COLO668 (cell line): ENCODE measurements at regions not wholly inside any gene's neighbourhood (a gene's known extent, or its start where the extent isn't known, plus 50 kb on each side); places are given as distances from the start of the nearest gene placed in this dataset.

Experiments
- DNase-seq: peaks from one replicate; lab custom pipeline; 2025; ENCODE audit not compliant: unreplicated experiment; lab: John Stamatoyannopoulos, UW

- DNase-seq = no peak
Measured at GRCh38 chr9:126235336-126236243, 91.0 kb upstream of the MVB12B start.

- DNase-seq = no peak
Measured at GRCh38 chr9:126236273-126236672, 90.4 kb upstream of the MVB12B start.

GRCh38 chr9:126238415-126238814, 88.2 kb upstream of the MVB12B start:
- DNase-seq = no peak

GRCh38 chr9:126239515-126239914, 87.1 kb upstream of the MVB12B start:
- DNase-seq = no peak

GRCh38 chr9:126240835-126241234, 85.8 kb upstream of the MVB12B start:
- DNase-seq = no peak

- DNase-seq = no peak
Measured at GRCh38 chr9:126248680-126249079, 77.9 kb upstream of the MVB12B start.

GRCh38 chr9:126261584-126262356, 64.9 kb upstream of the MVB12B start:
- no peak for DNase-seq

DNA sequence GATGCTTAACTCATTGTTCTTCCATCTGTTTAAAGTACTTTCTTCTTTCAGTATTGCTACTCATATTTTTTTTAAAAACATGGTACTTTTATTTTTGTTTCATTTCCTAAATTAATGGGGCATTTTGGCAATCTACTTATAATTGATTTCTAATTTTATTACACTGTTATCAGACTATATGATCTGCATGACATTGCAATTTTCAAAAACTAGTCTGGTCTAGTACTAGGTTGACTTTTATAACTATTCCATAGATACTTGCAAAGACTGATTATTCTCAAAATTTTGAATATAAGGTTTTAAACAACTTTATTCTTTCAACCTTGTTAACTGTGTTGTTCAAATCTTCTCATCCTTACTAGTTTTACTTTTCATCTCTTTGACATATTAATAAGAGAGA, 63.9 kb upstream of the MVB12B start:
- DNase-seq = no peak

- no peak for DNase-seq
Measured at GRCh38 chr9:126270556-126270955, 56.1 kb upstream of the MVB12B start.

DNA sequence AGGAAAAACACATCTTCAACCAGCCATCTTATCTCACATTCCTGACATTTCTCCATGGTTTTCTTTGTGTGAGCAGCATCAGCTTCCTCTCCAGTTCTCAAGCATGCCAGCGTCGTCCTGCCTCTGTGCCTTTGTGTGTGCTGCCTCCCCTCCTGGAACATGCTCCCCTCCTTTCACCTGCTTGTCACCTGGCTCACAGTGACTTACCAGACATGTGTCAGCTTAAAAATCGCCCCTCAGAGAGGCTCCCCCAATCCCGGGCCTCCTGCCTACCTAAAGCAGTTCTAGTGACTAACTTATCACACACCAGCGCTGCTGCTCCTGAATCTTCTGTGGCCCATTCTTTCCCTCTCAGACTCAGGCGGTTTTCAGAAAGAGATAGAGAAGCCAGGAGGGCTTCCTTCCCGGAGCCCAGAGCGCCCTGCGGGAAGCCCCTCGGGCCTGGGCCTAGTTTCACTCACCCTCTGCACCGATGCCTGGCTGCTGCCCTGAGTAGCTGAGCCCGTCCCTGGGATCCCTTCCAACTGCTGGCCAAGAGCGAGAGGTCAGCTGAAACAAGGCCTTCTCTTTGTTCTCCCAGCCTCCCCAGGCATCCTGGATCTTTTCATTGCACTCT, 51.1 kb upstream of the MVB12B start:
- no peak for DNase-seq

GRCh38 chr9:126276056-126276728, 50.4 kb upstream of the MVB12B start:
- no peak for DNase-seq
